VCaP (cell line): ENCODE measurements at regions not wholly inside any gene's neighbourhood (a gene's known extent, or its start where the extent isn't known, plus 50 kb on each side); places are given as distances from the start of the nearest gene placed in this dataset.

Experiments used
- H3K27ac ChIP-seq: fragments of 450-650 bp; 2 replicates; pipeline ENCODE4 v1.5.1; 2017
- CTCF ChIP-seq: fragments of 450-650 bp; conservative IDR thresholded peaks from 2 replicates; pipeline ENCODE4 v1.5.1; 2017; ENCODE audit warnings: mild to moderate bottlenecking, moderate library complexity

- TF ChIP-seq CTCF: no peak
- H3K27ac ChIP-seq: no peak overlapping the region
Observed at GRCh38 chr6:167649476-167649875, 177.2 kb upstream of the AFDN start.

- no peak for TF ChIP-seq CTCF
- H3K27ac ChIP-seq: no peak overlapping the region
Observed at GRCh38 chr6:167650730-167651317, 175.9 kb upstream of the AFDN start.

- no peak overlapping the region for H3K27ac ChIP-seq
- no peak for TF ChIP-seq CTCF
Observed at GRCh38 chr6:167651318-167652041, 175.2 kb upstream of the AFDN start.

GRCh38 chr6:167652042-167652700, 174.5 kb upstream of the AFDN start:
- TF ChIP-seq CTCF: no peak
- no peak overlapping the region for H3K27ac ChIP-seq

GRCh38 chr6:167652701-167653095, 174.0 kb upstream of the AFDN start:
- no peak overlapping the region for H3K27ac ChIP-seq
- no peak for TF ChIP-seq CTCF

- H3K27ac ChIP-seq: no peak overlapping the region
- no peak for TF ChIP-seq CTCF
Observed at GRCh38 chr6:167653561-167653960, 173.2 kb upstream of the AFDN start.

- no peak overlapping the region for H3K27ac ChIP-seq
- TF ChIP-seq CTCF: no peak
Observed at GRCh38 chr6:167654389-167654788, 172.3 kb upstream of the AFDN start.
